ENCODE measurements at regions not wholly inside any gene's neighbourhood (a gene's known extent, or its start where the extent isn't known, plus 50 kb on each side); places are given as distances from the start of the nearest gene placed in this dataset.

GRCh38 chr2:128439031-128439790 lies 120.5 kb upstream of the HS6ST1 start:
- DNase-seq (ENCODE audit: low read depth) = no peak

GRCh38 chr2:128439791-128440665 lies 121.4 kb upstream of the HS6ST1 start:
- no peak for TF ChIP-seq CTCF (conservative IDR thresholded peaks at IDR 0.05; ENCODE audit: low read depth, low read length)
- H3K4me3 ChIP-seq (ENCODE audit: low read length) = no peak overlapping the region
- no peak for DNase-seq (ENCODE audit: low read depth)

More at GRCh38 chr2:128439031-128439790, 120.5 kb upstream of the HS6ST1 start:
- no peak for TF ChIP-seq CTCF (conservative IDR thresholded peaks at IDR 0.05; ENCODE audit: low read depth, low read length)
- H3K4me3 ChIP-seq (ENCODE audit: low read length) = no peak overlapping the region

- no peak for TF ChIP-seq CTCF (conservative IDR thresholded peaks at IDR 0.05; ENCODE audit: low read depth, low read length)
- DNase-seq (ENCODE audit: low read depth) = no peak
- no peak overlapping the region for H3K4me3 ChIP-seq (ENCODE audit: low read length)
Observed at GRCh38 chr2:128440666-128441340, 122.1 kb upstream of the HS6ST1 start.

- DNase-seq (ENCODE audit: low read depth) = no peak
- no peak for TF ChIP-seq CTCF (conservative IDR thresholded peaks at IDR 0.05; ENCODE audit: low read depth, low read length)
- H3K4me3 ChIP-seq (ENCODE audit: low read length) = no peak overlapping the region
Observed at GRCh38 chr2:128441341-128442052, 122.8 kb upstream of the HS6ST1 start.

- H3K4me3 ChIP-seq (ENCODE audit: low read length) = no peak overlapping the region
- no peak for TF ChIP-seq CTCF (conservative IDR thresholded peaks at IDR 0.05; ENCODE audit: low read depth, low read length)
- DNase-seq (ENCODE audit: low read depth) = no peak
Observed at GRCh38 chr2:128442053-128442751, 123.5 kb upstream of the HS6ST1 start.

GRCh38 chr2:128442891-128443302 lies 124.2 kb upstream of the HS6ST1 start:
- DNase-seq (ENCODE audit: low read depth) = no peak
- TF ChIP-seq CTCF (conservative IDR thresholded peaks at IDR 0.05; ENCODE audit: low read depth, low read length) = no peak
- H3K4me3 ChIP-seq (ENCODE audit: low read length) = no peak overlapping the region

All from retinal pigment epithelial cell (primary cell).